Keratinocyte (primary cell): ENCODE measurements at regions not wholly inside any gene's neighbourhood (a gene's known extent, or its start where the extent isn't known, plus 50 kb on each side); places are given as distances from the start of the nearest gene placed in this dataset.

ENCODE experiments used
- DNase-seq: peaks from one replicate; pipeline ENCODE4 v3.0.0-alpha.2; 2011; ENCODE audit warnings: low read depth, missing footprints, low spot score
- FAIRE-seq: peaks from 2 replicates; lab custom pipeline; 2011; peaks lifted over from hg19 to GRCh38; lab: Jason Lieb, UNC
- H2AFZ ChIP-seq: 2 replicates; pipeline ENCODE4 v1.6.0; 2012; ENCODE audit warnings: low read length, control low read depth, inconsistent platforms; ENCODE audit not compliant: control insufficient read depth
- H3K27ac ChIP-seq: 2 replicates; pipeline ENCODE4 v1.5.1; 2011; ENCODE audit warnings: low read length; ENCODE audit not compliant: control insufficient read depth, insufficient read depth
- H3K27me3 ChIP-seq: 3 replicates; pipeline ENCODE4 v1.6.0; 2011; ENCODE audit warnings: low read length; ENCODE audit not compliant: control insufficient read depth, insufficient read depth; ENCODE audit errors: extremely low read depth
- H3K36me3 ChIP-seq, 2 experiments: 2 replicates in 1 of 2; 3 replicates in 1 of 2; pipeline ENCODE4 v1.5.1; 2011; ENCODE audit warnings: low read length in 2 of 2, mild to moderate bottlenecking in 1 of 2; ENCODE audit not compliant: control insufficient read depth in 2 of 2, insufficient read depth in 2 of 2; ENCODE audit errors: extremely low read depth in 1 of 2
- H3K4me1 ChIP-seq: 3 replicates; pipeline ENCODE4 v1.5.1; 2011; ENCODE audit warnings: low read length; ENCODE audit not compliant: control insufficient read depth, insufficient read depth; ENCODE audit errors: extremely low read depth
- H3K4me2 ChIP-seq: 3 replicates; pipeline ENCODE4 v1.6.0; 2011; ENCODE audit warnings: low read depth, low read length; ENCODE audit not compliant: control insufficient read depth, insufficient read depth; ENCODE audit errors: extremely low read depth
- H3K4me3 ChIP-seq, 3 experiments: fragments of 200-600 bp in 1 of 3; sonication (generic) in 1 of 3; 2 replicates in 2 of 3; 3 replicates in 1 of 3; pipeline ENCODE4 v1.5.1; 2011 to 2016; ENCODE audit warnings: low read length in 3 of 3, mild to moderate bottlenecking in 3 of 3, control low read depth in 2 of 3, inconsistent platforms in 1 of 3, low read depth in 1 of 3, mixed read lengths in 1 of 3, mixed run types in 1 of 3, moderate library complexity in 1 of 3; ENCODE audit not compliant: control insufficient read depth in 2 of 3, insufficient read depth in 2 of 3; ENCODE audit errors: extremely low read depth in 1 of 3
- H3K79me2 ChIP-seq: 2 replicates; pipeline ENCODE4 v1.6.0; 2012; ENCODE audit warnings: low read length; ENCODE audit not compliant: control insufficient read depth, insufficient read depth
- H3K9ac ChIP-seq: 3 replicates; pipeline ENCODE4 v1.6.0; 2011; ENCODE audit warnings: low read length; ENCODE audit not compliant: control insufficient read depth, insufficient read depth; ENCODE audit errors: extremely low read depth
- H3K9me1 ChIP-seq: 3 replicates; pipeline ENCODE4 v1.6.0; 2011; ENCODE audit warnings: low read length; ENCODE audit not compliant: control insufficient read depth, insufficient read depth; ENCODE audit errors: extremely low read depth
- H3K9me3 ChIP-seq: 2 replicates; pipeline ENCODE4 v1.5.1; 2012; ENCODE audit warnings: low read depth, low read length; ENCODE audit not compliant: control insufficient read depth
- H4K20me1 ChIP-seq: 3 replicates; pipeline ENCODE4 v1.6.0; 2011; ENCODE audit warnings: low read length; ENCODE audit not compliant: control insufficient read depth, insufficient read depth; ENCODE audit errors: extremely low read depth
- CTCF ChIP-seq, 3 experiments: IDR thresholded peaks in 1 of 3; conservative IDR thresholded peaks in 1 of 3; optimal IDR thresholded peaks in 1 of 3; 2 replicates in 2 of 3; 3 replicates in 1 of 3; pipeline versions ENCODE3 to v1.5.1; 2011; ENCODE audit warnings: low read length in 3 of 3, mild to moderate bottlenecking in 3 of 3, moderate library complexity in 2 of 3, control low read depth in 1 of 3, inconsistent platforms in 1 of 3; ENCODE audit not compliant: insufficient read depth in 2 of 3; ENCODE audit errors: extremely low read depth in 1 of 3
- EZH2 ChIP-seq: IDR thresholded peaks from one replicate; pipeline ENCODE4 v1.6.1; 2012; ENCODE audit warnings: inconsistent platforms, mild to moderate bottlenecking, low read length, moderate library complexity
- dilution Hi-C: fragments of 300-500 bp; cut with MboI; formaldehyde crosslinking; loops from one replicate; pipeline ENCODE4 v1.7.0; 2020; ENCODE audit warnings: low sequenced_read_pairs; ENCODE audit not compliant: extremely low pct_ligation_motif_present

- H3K9ac ChIP-seq, result no peak overlapping the region
- dilution Hi-C loops, result no loop called here
- no peaks in the 10 kb centered on the region for H4K20me1 ChIP-seq
- FAIRE-seq (no peak), DNase-seq (no peak)
- H3K9me3 ChIP-seq, result no peaks in the 10 kb centered on the region
- H3K4me3 ChIP-seq, result no peak overlapping the region
- H3K27ac ChIP-seq, result no peak overlapping the region
- H3K4me2 ChIP-seq, result no peak overlapping the region
- H3K9me1 ChIP-seq, result no peaks in the 10 kb centered on the region
- no peaks in the 10 kb centered on the region for H3K36me3 ChIP-seq
- TF ChIP-seq CTCF (optimal IDR thresholded peaks at IDR 0.05 in 1 of 3, IDR thresholded peaks at IDR 0.05 in 1 of 3, conservative IDR thresholded peaks at IDR 0.05 in 1 of 3; ENCODE audit: extremely low read depth in 1 of 3, insufficient read depth in 2 of 3, low read length in 3 of 3) (no peak), EZH2 (no peak)
- H3K27me3 ChIP-seq, result no peaks in the 10 kb centered on the region
- no peak overlapping the region for H2AFZ ChIP-seq
- H3K79me2 ChIP-seq, result no peaks in the 10 kb centered on the region
- no peaks in the 10 kb centered on the region for H3K4me1 ChIP-seq
Measured at GRCh38 chr2:220674033-220674432, 898.1 kb downstream of the EPHA4 start.

GRCh38 chr2:220676695-220677094, 895.4 kb downstream of the EPHA4 start:
- no peaks in the 10 kb centered on the region for H4K20me1 ChIP-seq
- no peak overlapping the region for H3K27ac ChIP-seq
- FAIRE-seq, result no peak
- H3K9me1 ChIP-seq, result no peaks in the 10 kb centered on the region
- no peaks in the 10 kb centered on the region for H3K4me1 ChIP-seq
- no peak overlapping the region for H3K9ac ChIP-seq
- H3K79me2 ChIP-seq, result no peaks in the 10 kb centered on the region
- no peak overlapping the region for H3K4me3 ChIP-seq
- DNase-seq, result no peak
- dilution Hi-C loops, result no loop called here
- H3K27me3 ChIP-seq, result no peaks in the 10 kb centered on the region
- no peak overlapping the region for H3K4me2 ChIP-seq
- H3K36me3 ChIP-seq, result no peaks in the 10 kb centered on the region
- no peaks in the 10 kb centered on the region for H3K9me3 ChIP-seq
- TF ChIP-seq EZH2, result no peak
- TF ChIP-seq CTCF (optimal IDR thresholded peaks at IDR 0.05 in 1 of 3, IDR thresholded peaks at IDR 0.05 in 1 of 3, conservative IDR thresholded peaks at IDR 0.05 in 1 of 3; ENCODE audit: extremely low read depth in 1 of 3, insufficient read depth in 2 of 3, low read length in 3 of 3), result no peak
- no peak overlapping the region for H2AFZ ChIP-seq
